ENCODE measurements at regions not wholly inside any gene's neighbourhood (a gene's known extent, or its start where the extent isn't known, plus 50 kb on each side); places are given as distances from the start of the nearest gene placed in this dataset.

- Histone ChIP-seq H3K27ac (no peak overlapping the region), H3K4me3 (no peak overlapping the region), H3K9me3 (no peaks in the 10 kb centered on the region), H3K36me3 (ENCODE audit: insufficient read depth in 1 of 2, low read depth in 1 of 2) (no peaks in the 10 kb centered on the region), H3K4me1 (no peaks in the 10 kb centered on the region), H3K27me3 (ENCODE audit: insufficient read depth in 3 of 3, low read length in 2 of 3) (peaks cover 0 to 10% (median 0%) of the 10 kb centered on the region in 3 donors)
- TF ChIP-seq CTCF (IDR thresholded peaks at IDR 0.05) = no peak
- intact Hi-C loops (cut with DNase I) = loop anchor here in 1 of 2 donors (10.0 kb wide), 1 partner anchor 63 kb away; no protein-coding TSS in a partner anchor
- WGBS, 3 donors = 88 to 91% (median 88%) methylated on average over 12 of the region's 12 CpGs
- DNase-seq (peak in 1 of 2 donors; percentile 36), ATAC-seq (no peak)
Measured at GRCh38 chr15:100762289-100762688, 117.3 kb upstream of the ALDH1A3 start.

GRCh38 chr15:100762913-100763834 is 116.5 kb upstream of the ALDH1A3 start:
- Histone ChIP-seq H3K4me3 (no peak overlapping the region), H3K27me3 (ENCODE audit: insufficient read depth in 3 of 3, low read length in 2 of 3) (peaks cover 0 to 10% (median 0%) of the 10 kb centered on the region in 3 donors), H3K9me3 (no peaks in the 10 kb centered on the region), H3K27ac (no peak overlapping the region), H3K36me3 (ENCODE audit: insufficient read depth in 1 of 2, low read depth in 1 of 2) (no peaks in the 10 kb centered on the region), H3K4me1 (no peaks in the 10 kb centered on the region)
- intact Hi-C loops (cut with DNase I) = loop anchor here in 1 of 2 donors (10.0 kb wide), 1 partner anchor 62 kb away; no protein-coding TSS in a partner anchor
- DNase-seq = no peak
- ATAC-seq = no peak
- no peak for TF ChIP-seq CTCF (IDR thresholded peaks at IDR 0.05)
- WGBS, 3 donors = 82 to 85% (median 84%) methylated on average over 10 of the region's 10 CpGs

GRCh38 chr15:100763835-100764750 is 115.5 kb upstream of the ALDH1A3 start:
- peak in 1 of 2 donors; percentile 34 for DNase-seq
- H3K9me3 ChIP-seq = no peaks in the 10 kb centered on the region
- no peaks in the 10 kb centered on the region for H3K4me1 ChIP-seq
- H3K4me3 ChIP-seq = no peak overlapping the region
- no peak for TF ChIP-seq CTCF (IDR thresholded peaks at IDR 0.05)
- H3K27me3 ChIP-seq (ENCODE audit: insufficient read depth in 3 of 3, low read length in 2 of 3) = peaks cover 0 to 10% (median 0%) of the 10 kb centered on the region in 3 donors
- H3K27ac ChIP-seq = no peak overlapping the region
- intact Hi-C loops (cut with DNase I) = loop anchor here in 1 of 2 donors (10.0 kb wide), 1 partner anchor 61 kb away; no protein-coding TSS in a partner anchor
- 74 to 76% (median 74%) methylated on average over 20 of the region's 20 CpGs for WGBS, 3 donors
- ATAC-seq = no peak
- no peaks in the 10 kb centered on the region for H3K36me3 ChIP-seq (ENCODE audit: insufficient read depth in 1 of 2, low read depth in 1 of 2)

- no peak overlapping the region for H3K27ac ChIP-seq
- 68 to 75% (median 68%) methylated on average over 9 of the region's 9 CpGs for WGBS, 3 donors
- peaks cover 0 to 10% (median 0%) of the 10 kb centered on the region in 3 donors for H3K27me3 ChIP-seq (ENCODE audit: insufficient read depth in 3 of 3, low read length in 2 of 3)
- H3K4me3 ChIP-seq = no peak overlapping the region
- no peaks in the 10 kb centered on the region for H3K9me3 ChIP-seq
- no peaks in the 10 kb centered on the region for H3K36me3 ChIP-seq (ENCODE audit: insufficient read depth in 1 of 2, low read depth in 1 of 2)
- intact Hi-C loops (cut with DNase I) = loop anchor here in 1 of 2 donors (10.0 kb wide), 1 partner anchor 60 kb away; no protein-coding TSS in a partner anchor
- H3K4me1 ChIP-seq = no peaks in the 10 kb centered on the region
- DNase-seq (peak in 1 of 2 donors; percentile 39), ATAC-seq (peak in 2 of 4 donors; percentile 22 to 26)
- no peak for TF ChIP-seq CTCF (IDR thresholded peaks at IDR 0.05)
Measured at GRCh38 chr15:100764778-100765466, 114.7 kb upstream of the ALDH1A3 start.
